ENCODE measurements at regions not wholly inside any gene's neighbourhood (a gene's known extent, or its start where the extent isn't known, plus 50 kb on each side); places are given as distances from the start of the nearest gene placed in this dataset.
"Not testable (repeated sequence)": the region's sequence is repeated elsewhere in the genome, so short reads cannot be mapped to it uniquely, and the experiment has no call there.

- no peak for DNase-seq
Measured at GRCh38 chr11:25159341-25159740, 662.5 kb downstream of the LUZP2 start.

GRCh38 chr11:25163421-25163820, 666.6 kb downstream of the LUZP2 start:
- no peak for DNase-seq

- no peak for DNase-seq
Measured at GRCh38 chr11:25180187-25180586, 683.3 kb downstream of the LUZP2 start.

- no peak for DNase-seq
Measured at GRCh38 chr11:25183411-25183810, 686.6 kb downstream of the LUZP2 start.

GRCh38 chr11:25197515-25197914, 700.7 kb downstream of the LUZP2 start:
- no peak for DNase-seq

- DNase-seq, result no peak
Measured at GRCh38 chr11:25198704-25199103, 701.9 kb downstream of the LUZP2 start.

- no peak for DNase-seq
Measured at GRCh38 chr11:25200925-25201324, 704.1 kb downstream of the LUZP2 start.

- no peak for DNase-seq
Measured at GRCh38 chr11:25206762-25207161, 709.9 kb downstream of the LUZP2 start.

- no peak for DNase-seq
Measured at GRCh38 chr11:25211635-25212254, 714.9 kb downstream of the LUZP2 start.

- no peak for DNase-seq
Measured at GRCh38 chr11:25214535-25215176, 717.8 kb downstream of the LUZP2 start.

- no peak for DNase-seq
Measured at GRCh38 chr11:25218036-25218435, 721.2 kb downstream of the LUZP2 start.

- no peak for DNase-seq
Measured at GRCh38 chr11:25225078-25225477, 728.2 kb downstream of the LUZP2 start.

GRCh38 chr11:25242928-25243327, 746.1 kb downstream of the LUZP2 start:
- no peak for DNase-seq

GRCh38 chr11:25244126-25244525, 747.3 kb downstream of the LUZP2 start:
- no peak for DNase-seq

GRCh38 chr11:25247336-25247735, 750.5 kb downstream of the LUZP2 start:
- DNase-seq, result no peak

- no peak for DNase-seq
Measured at GRCh38 chr11:25252854-25253253, 756.0 kb downstream of the LUZP2 start.

GRCh38 chr11:25263861-25264260, 767.0 kb downstream of the LUZP2 start:
- DNase-seq, result not testable (repeated sequence)

GRCh38 chr11:25271301-25271700, 774.4 kb downstream of the LUZP2 start:
- no peak for DNase-seq

GRCh38 chr11:25272214-25272613, 775.4 kb downstream of the LUZP2 start:
- no peak for DNase-seq

GRCh38 chr11:25280821-25281220, 784.0 kb downstream of the LUZP2 start:
- not testable (repeated sequence) for DNase-seq

GRCh38 chr11:25293166-25293565, 796.3 kb downstream of the LUZP2 start:
- DNase-seq, result no peak

GRCh38 chr11:25298450-25298849, 801.6 kb downstream of the LUZP2 start:
- DNase-seq, result no peak

GRCh38 chr11:25309818-25310217, 813.0 kb downstream of the LUZP2 start:
- no peak for DNase-seq

- no peak for DNase-seq
Measured at GRCh38 chr11:25317216-25317615, 820.4 kb downstream of the LUZP2 start.

GRCh38 chr11:25319127-25319526, 822.3 kb downstream of the LUZP2 start:
- DNase-seq, result no peak
